SK-N-SH (cell line): ENCODE measurements at regions not wholly inside any gene's neighbourhood (a gene's known extent, or its start where the extent isn't known, plus 50 kb on each side); places are given as distances from the start of the nearest gene placed in this dataset.
A peak's percentile ranks its signal among the peaks of the same experiment; 100 is the strongest.

ENCODE experiments used
- CTCF ChIA-PET: fragments of 300-600, 350-600 bp; formaldehyde crosslinking; extraction: SDS; loops from one replicate; lab custom pipeline; 2021; lab: Yijun Ruan, JAX
- POLR2A ChIA-PET: fragments of 350-600 bp; sonication (Branson Sonifier 250); formaldehyde crosslinking; extraction: SDS; loops from one replicate; lab custom pipeline; 2020; ENCODE audit warnings: antibody characterized with exemption, inconsistent platforms; lab: Yijun Ruan, JAX
- DNase-seq: peaks from one replicate; pipeline ENCODE4 v3.0.0; 2012
- H2AFZ ChIP-seq: fragments of 200-600 bp; sonication (generic); 2 replicates; pipeline ENCODE4 v1.8.1; 2016; ENCODE audit warnings: antibody characterized with exemption, mild to moderate bottlenecking, low read depth
- H3F3A ChIP-seq: fragments of 200-600 bp; sonication (generic); replicated peaks from 2 replicates; pipeline ENCODE3; 2016; ENCODE audit warnings: antibody characterized with exemption, mild to moderate bottlenecking; ENCODE audit not compliant: insufficient read depth
- H3K27ac ChIP-seq, 2 experiments: fragments of 200-500 bp in 1 of 2; fragments of 200-600 bp in 1 of 2; sonication (Bioruptor generic) in 1 of 2; sonication (generic), shearing (Covaris generic) in 1 of 2; 2 replicates each; pipeline versions ENCODE4 v1.5.1 to v1.6.1; 2014 to 2016; ENCODE audit warnings: low read depth in 2 of 2, inconsistent platforms in 1 of 2, low read length in 1 of 2, mild to moderate bottlenecking in 1 of 2, mixed read lengths in 1 of 2
- H3K27me3 ChIP-seq: fragments of 200-600 bp; sonication (generic), shearing (Covaris generic); 2 replicates; pipeline ENCODE4 v1.6.1; 2016; ENCODE audit warnings: mixed run types; ENCODE audit not compliant: insufficient read depth
- H3K36me3 ChIP-seq, 2 experiments: fragments of 200-500 bp in 1 of 2; fragments of 200-600 bp in 1 of 2; sonication (Bioruptor generic) in 1 of 2; sonication (generic) in 1 of 2; replicated peaks in 1 of 2; 2 replicates each; pipeline versions ENCODE3 to v1.5.1; 2014 to 2016; ENCODE audit warnings: low read length in 1 of 2, mild to moderate bottlenecking in 1 of 2; ENCODE audit not compliant: insufficient read depth in 2 of 2, control insufficient read depth in 1 of 2
- H3K4me1 ChIP-seq, 2 experiments: fragments of 200-500 bp in 1 of 2; fragments of 200-600 bp in 1 of 2; sonication (Bioruptor generic) in 1 of 2; sonication (generic), shearing (Covaris generic) in 1 of 2; 2 replicates each; pipeline versions ENCODE4 v1.5.1 to v1.6.1; 2014 to 2016; ENCODE audit warnings: low read depth in 1 of 2, low read length in 1 of 2, mixed run types in 1 of 2; ENCODE audit not compliant: insufficient read depth in 2 of 2, control insufficient read depth in 1 of 2
- H3K4me2 ChIP-seq: fragments of 200-600 bp; sonication (generic), shearing (Covaris generic); 2 replicates; pipeline ENCODE4 v1.6.1; 2017; ENCODE audit warnings: mixed run types
- H3K4me3 ChIP-seq, 2 experiments: fragments of 200-500 bp in 1 of 2; fragments of 200-600 bp in 1 of 2; sonication (Bioruptor generic) in 1 of 2; sonication (generic), shearing (Covaris generic) in 1 of 2; 2 replicates each; pipeline versions ENCODE4 v1.5.1 to v1.8.1; 2014 to 2016; ENCODE audit warnings: low read depth in 2 of 2, inconsistent platforms in 1 of 2, low read length in 1 of 2, mild to moderate bottlenecking in 1 of 2, mixed read lengths in 1 of 2, moderate library complexity in 1 of 2
- H3K79me2 ChIP-seq: fragments of 200-600 bp; sonication (generic); 2 replicates; pipeline ENCODE4 v1.8.1; 2017; ENCODE audit warnings: mild to moderate bottlenecking; ENCODE audit not compliant: insufficient read depth
- H3K9ac ChIP-seq: fragments of 200-600 bp; sonication (generic); 2 replicates; pipeline ENCODE4 v1.6.1; 2017; ENCODE audit warnings: mixed run types
- H3K9me2 ChIP-seq: fragments of 200-600 bp; sonication (generic); 2 replicates; pipeline ENCODE4 v1.6.1; 2017; ENCODE audit warnings: mixed run types
- H3K9me3 ChIP-seq: fragments of 200-600 bp; sonication (generic); 2 replicates; pipeline ENCODE4 v1.6.1; 2017; ENCODE audit warnings: mixed run types, mild to moderate bottlenecking, moderate library complexity
- H4K20me1 ChIP-seq: fragments of 200-600 bp; sonication (generic); 2 replicates; pipeline ENCODE4 v1.6.1; 2017; ENCODE audit warnings: mild to moderate bottlenecking, mixed run types; ENCODE audit not compliant: insufficient read depth
- CHD2 ChIP-seq: fragments of 150-350 bp; IDR thresholded peaks from 2 replicates; pipeline ENCODE4 v1.6.1; 2018; ENCODE audit warnings: low read length; ENCODE audit not compliant: partially characterized antibody
- EP300 ChIP-seq, 2 experiments: IDR thresholded peaks; 2 replicates each; pipeline versions ENCODE4 v1.4.0 to v1.6.1; 2012; ENCODE audit warnings: borderline replicate concordance in 1 of 2, low read depth in 1 of 2, low read length in 1 of 2
- JUND ChIP-seq: IDR thresholded peaks from 2 replicates; pipeline ENCODE4 v1.4.0; 2012
- MEF2A ChIP-seq: IDR thresholded peaks from 2 replicates; pipeline ENCODE4 v1.4.0; 2012; ENCODE audit warnings: low read depth, borderline replicate concordance
- NFIC ChIP-seq: IDR thresholded peaks from 2 replicates; pipeline ENCODE4 v1.4.0; 2012; ENCODE audit warnings: borderline replicate concordance
- PBX3 ChIP-seq: IDR thresholded peaks from 2 replicates; pipeline ENCODE4; 2012
- POLR2AphosphoS5 ChIP-seq: IDR thresholded peaks from 2 replicates; pipeline ENCODE4 v1.6.1; 2012; ENCODE audit warnings: low read depth, low read length
- SIN3A ChIP-seq: IDR thresholded peaks from 2 replicates; pipeline ENCODE4 v1.6.1; 2012; ENCODE audit warnings: low read depth, mild to moderate bottlenecking, low read length, moderate library complexity, borderline replicate concordance
- SMC3 ChIP-seq: IDR thresholded peaks from 2 replicates; pipeline ENCODE4 v1.6.1; 2012; ENCODE audit warnings: low read depth, low read length, improper control_type of control experiment
- WGBS: methylation state at CpG from one replicate; pipeline ENCODE4 v1.1.6; 2017; ENCODE audit warnings: low lambda C conversion rate; 5-methylcytosine and 5-hydroxymethylcytosine counted together
- TF ChIP-seq, protein P1 (sequence below): IDR thresholded peaks from 2 replicates; pipeline ENCODE4 v1.4.0; 2012; ENCODE audit warnings: low read depth, borderline replicate concordance
- TF ChIP-seq, protein P2 (sequence below): fragments of 200-600 bp; sonication (generic); IDR thresholded peaks from 2 replicates; pipeline ENCODE4 v1.6.1; 2017; ENCODE audit warnings: antibody characterized with exemption, mild to moderate bottlenecking, moderate library complexity
- TF ChIP-seq, protein P3 (sequence below): IDR thresholded peaks from 2 replicates; pipeline ENCODE4 v1.4.0; 2012; ENCODE audit warnings: low read depth, borderline replicate concordance

DNA sequence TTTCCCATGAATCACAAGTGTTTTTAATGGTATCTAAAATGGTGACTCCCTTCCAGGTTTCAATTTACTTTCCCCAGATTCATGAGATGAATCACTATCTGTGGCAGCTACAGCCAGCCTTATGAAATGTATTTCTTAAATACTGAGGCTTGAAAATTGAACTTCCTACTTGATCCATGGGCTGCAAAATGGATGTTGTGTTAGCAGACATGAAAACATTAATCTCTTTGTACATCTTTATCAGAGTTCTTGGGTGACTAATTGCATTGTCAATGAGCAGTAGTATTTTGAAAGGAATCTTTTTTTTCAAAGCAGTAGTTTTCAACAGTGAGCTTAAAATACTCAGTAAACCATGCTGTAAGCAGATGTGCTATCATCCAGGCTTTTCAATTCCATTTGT lies 250.8 kb downstream of the SLC6A15 start (continued):
- TF ChIP-seq PBX3 (peak; percentile 79), CHD2 (no peak), JUND (peak; percentile 55), NFIC (peak; percentile 20; the same call in 1 of the 2 replicates), POLR2AphosphoS5 (no peak)
- TF ChIP-seq, protein P1, sequence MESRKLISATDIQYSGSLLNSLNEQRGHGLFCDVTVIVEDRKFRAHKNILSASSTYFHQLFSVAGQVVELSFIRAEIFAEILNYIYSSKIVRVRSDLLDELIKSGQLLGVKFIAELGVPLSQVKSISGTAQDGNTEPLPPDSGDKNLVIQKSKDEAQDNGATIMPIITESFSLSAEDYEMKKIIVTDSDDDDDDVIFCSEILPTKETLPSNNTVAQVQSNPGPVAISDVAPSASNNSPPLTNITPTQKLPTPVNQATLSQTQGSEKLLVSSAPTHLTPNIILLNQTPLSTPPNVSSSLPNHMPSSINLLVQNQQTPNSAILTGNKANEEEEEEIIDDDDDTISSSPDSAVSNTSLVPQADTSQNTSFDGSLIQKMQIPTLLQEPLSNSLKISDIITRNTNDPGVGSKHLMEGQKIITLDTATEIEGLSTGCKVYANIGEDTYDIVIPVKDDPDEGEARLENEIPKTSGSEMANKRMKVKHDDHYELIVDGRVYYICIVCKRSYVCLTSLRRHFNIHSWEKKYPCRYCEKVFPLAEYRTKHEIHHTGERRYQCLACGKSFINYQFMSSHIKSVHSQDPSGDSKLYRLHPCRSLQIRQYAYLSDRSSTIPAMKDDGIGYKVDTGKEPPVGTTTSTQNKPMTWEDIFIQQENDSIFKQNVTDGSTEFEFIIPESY = no peak

GRCh38 chr12:84660139-84660538 lies 252.5 kb downstream of the SLC6A15 start:
- H3K79me2 ChIP-seq = no peaks in the 10 kb centered on the region

More at GRCh38 chr12:84660139-84660538, 252.5 kb downstream of the SLC6A15 start:
- CTCF ChIA-PET = interaction anchor here (0.7 kb wide), 1 partner anchor 22 kb away, joined by 3 read pairs; no protein-coding TSS in a partner anchor
- POLR2A ChIA-PET = no interaction called here
- no peaks in the 10 kb centered on the region for H3K36me3 ChIP-seq
- no peaks in the 10 kb centered on the region; a peak in 1 of 4 replicates for H3K4me1 ChIP-seq
- DNase-seq = no peak
- H3K4me2 ChIP-seq = no peak overlapping the region
- WGBS = 81% methylated on average over 1 of the region's 1 CpG
- H3K9me2 ChIP-seq = no peaks in the 10 kb centered on the region
- H4K20me1 ChIP-seq = no peaks in the 10 kb centered on the region
- peaks cover 11% of the 10 kb centered on the region for H3F3A ChIP-seq
- H3K4me3 ChIP-seq = no peak overlapping the region
- no peaks in the 10 kb centered on the region for H3K27me3 ChIP-seq
- no peak overlapping the region for H3K9ac ChIP-seq
- no peak for TF ChIP-seq EP300 (IDR thresholded peaks at IDR 0.05; ENCODE audit: borderline replicate concordance in 1 of 2, low read depth in 1 of 2, low read length in 1 of 2)
- TF ChIP-seq, protein P2, sequence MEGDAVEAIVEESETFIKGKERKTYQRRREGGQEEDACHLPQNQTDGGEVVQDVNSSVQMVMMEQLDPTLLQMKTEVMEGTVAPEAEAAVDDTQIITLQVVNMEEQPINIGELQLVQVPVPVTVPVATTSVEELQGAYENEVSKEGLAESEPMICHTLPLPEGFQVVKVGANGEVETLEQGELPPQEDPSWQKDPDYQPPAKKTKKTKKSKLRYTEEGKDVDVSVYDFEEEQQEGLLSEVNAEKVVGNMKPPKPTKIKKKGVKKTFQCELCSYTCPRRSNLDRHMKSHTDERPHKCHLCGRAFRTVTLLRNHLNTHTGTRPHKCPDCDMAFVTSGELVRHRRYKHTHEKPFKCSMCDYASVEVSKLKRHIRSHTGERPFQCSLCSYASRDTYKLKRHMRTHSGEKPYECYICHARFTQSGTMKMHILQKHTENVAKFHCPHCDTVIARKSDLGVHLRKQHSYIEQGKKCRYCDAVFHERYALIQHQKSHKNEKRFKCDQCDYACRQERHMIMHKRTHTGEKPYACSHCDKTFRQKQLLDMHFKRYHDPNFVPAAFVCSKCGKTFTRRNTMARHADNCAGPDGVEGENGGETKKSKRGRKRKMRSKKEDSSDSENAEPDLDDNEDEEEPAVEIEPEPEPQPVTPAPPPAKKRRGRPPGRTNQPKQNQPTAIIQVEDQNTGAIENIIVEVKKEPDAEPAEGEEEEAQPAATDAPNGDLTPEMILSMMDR = no peak
- no peak for TF ChIP-seq NFIC
- TF ChIP-seq, protein P3, sequence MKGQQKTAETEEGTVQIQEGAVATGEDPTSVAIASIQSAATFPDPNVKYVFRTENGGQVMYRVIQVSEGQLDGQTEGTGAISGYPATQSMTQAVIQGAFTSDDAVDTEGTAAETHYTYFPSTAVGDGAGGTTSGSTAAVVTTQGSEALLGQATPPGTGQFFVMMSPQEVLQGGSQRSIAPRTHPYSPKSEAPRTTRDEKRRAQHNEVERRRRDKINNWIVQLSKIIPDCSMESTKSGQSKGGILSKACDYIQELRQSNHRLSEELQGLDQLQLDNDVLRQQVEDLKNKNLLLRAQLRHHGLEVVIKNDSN = no peak
- no peak for TF ChIP-seq MEF2A
- TF ChIP-seq SMC3 = no peak
- TF ChIP-seq SIN3A = no peak
- H3K9me3 ChIP-seq = no peaks in the 10 kb centered on the region
- no peak overlapping the region for H2AFZ ChIP-seq
- H3K27ac ChIP-seq = no peak overlapping the region; a peak in 1 of 4 replicates
